ENCODE measurements at regions not wholly inside any gene's neighbourhood (a gene's known extent, or its start where the extent isn't known, plus 50 kb on each side); places are given as distances from the start of the nearest gene placed in this dataset.
"Not testable (repeated sequence)": the region's sequence is repeated elsewhere in the genome, so short reads cannot be mapped to it uniquely, and the experiment has no call there.

- DNase-seq, result no peak
- 33 to 42% methylated on average over 4 of the region's 4 CpGs for WGBS, 2 donors
- Histone ChIP-seq H3K4me3 (peak overlapping the region in 1 of 4 donors; percentile 20), H3K9me3 (no peaks in the 10 kb centered on the region), H3K27me3 (peaks cover 0 to 12% (median 0%) of the 10 kb centered on the region in 3 donors), H3K4me1 (peaks cover 0 to 12% (median 8%) of the 10 kb centered on the region in 4 donors), H3K36me3 (no peaks in the 10 kb centered on the region), H3K27ac (no peak overlapping the region)
- no peak for TF ChIP-seq POLR2AphosphoS5 (IDR thresholded peaks at IDR 0.05)
- no peak for TF ChIP-seq EP300 (IDR thresholded peaks at IDR 0.05)
- intact Hi-C loops (cut with DNase I), result no loop called here
Observed at GRCh38 chr10:128187788-128188185, 61.6 kb upstream of the MKI67 start.

DNA sequence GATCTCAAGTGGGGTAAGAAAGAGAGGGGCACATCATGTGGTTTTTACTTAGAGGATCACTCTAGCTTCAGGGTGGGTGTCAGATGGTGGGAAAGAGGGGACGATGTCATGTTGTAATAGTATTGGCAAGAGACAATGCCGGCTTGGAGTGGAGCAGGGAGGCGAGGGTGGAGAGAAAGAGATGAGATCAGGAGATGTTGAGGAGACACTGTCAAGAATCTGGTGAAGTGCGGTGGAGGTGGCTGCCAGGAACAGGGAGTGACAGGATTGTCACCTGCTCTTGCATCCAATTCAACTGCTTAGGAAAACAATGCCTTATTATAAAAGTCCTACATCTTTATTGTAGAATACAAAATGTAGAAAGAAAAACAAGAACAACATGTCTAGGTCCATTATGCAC, 63.0 kb upstream of the MKI67 start:
- Histone ChIP-seq H3K36me3 (no peaks in the 10 kb centered on the region), H3K27ac (no peak overlapping the region), H3K9me3 (no peaks in the 10 kb centered on the region), H3K27me3 (peaks cover 0 to 12% (median 0%) of the 10 kb centered on the region in 3 donors), H3K4me3 (no peak overlapping the region), H3K4me1 (peaks cover 0 to 12% (median 8%) of the 10 kb centered on the region in 4 donors)
- intact Hi-C loops (cut with DNase I), result no loop called here
- 59 to 89% methylated on average over 4 of the region's 4 CpGs for WGBS, 2 donors
- DNase-seq, result no peak
- TF ChIP-seq, protein P1, sequence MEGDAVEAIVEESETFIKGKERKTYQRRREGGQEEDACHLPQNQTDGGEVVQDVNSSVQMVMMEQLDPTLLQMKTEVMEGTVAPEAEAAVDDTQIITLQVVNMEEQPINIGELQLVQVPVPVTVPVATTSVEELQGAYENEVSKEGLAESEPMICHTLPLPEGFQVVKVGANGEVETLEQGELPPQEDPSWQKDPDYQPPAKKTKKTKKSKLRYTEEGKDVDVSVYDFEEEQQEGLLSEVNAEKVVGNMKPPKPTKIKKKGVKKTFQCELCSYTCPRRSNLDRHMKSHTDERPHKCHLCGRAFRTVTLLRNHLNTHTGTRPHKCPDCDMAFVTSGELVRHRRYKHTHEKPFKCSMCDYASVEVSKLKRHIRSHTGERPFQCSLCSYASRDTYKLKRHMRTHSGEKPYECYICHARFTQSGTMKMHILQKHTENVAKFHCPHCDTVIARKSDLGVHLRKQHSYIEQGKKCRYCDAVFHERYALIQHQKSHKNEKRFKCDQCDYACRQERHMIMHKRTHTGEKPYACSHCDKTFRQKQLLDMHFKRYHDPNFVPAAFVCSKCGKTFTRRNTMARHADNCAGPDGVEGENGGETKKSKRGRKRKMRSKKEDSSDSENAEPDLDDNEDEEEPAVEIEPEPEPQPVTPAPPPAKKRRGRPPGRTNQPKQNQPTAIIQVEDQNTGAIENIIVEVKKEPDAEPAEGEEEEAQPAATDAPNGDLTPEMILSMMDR (IDR thresholded peaks at IDR 0.05), result no peak

DNA sequence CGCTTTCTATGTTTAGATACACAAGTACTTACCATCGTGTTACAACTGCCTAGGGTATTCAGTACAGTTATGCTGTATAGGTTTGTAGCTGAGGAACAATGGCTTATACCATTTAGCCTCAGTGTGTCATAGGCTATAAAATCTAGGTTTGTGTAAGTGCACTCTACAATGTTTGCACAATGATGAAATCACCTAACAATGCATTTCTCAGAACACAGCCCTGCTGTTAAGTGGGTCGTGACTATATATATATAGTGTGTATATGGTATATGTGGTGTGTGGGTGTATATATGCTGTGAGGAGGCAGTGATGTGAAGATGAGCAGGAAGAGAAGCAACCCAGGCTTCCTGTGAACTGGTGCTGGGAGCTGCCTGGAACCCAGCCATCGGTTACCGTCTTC, 65.6 kb upstream of the MKI67 start:
- 10 to 50% methylated on average over 5 of the region's 5 CpGs for WGBS, 2 donors
- H3K4me1 ChIP-seq, result peaks cover 0 to 12% (median 8%) of the 10 kb centered on the region in 4 donors
- DNase-seq, result no peak
- no peak overlapping the region for H3K27ac ChIP-seq
- H3K36me3 ChIP-seq, result no peaks in the 10 kb centered on the region
- intact Hi-C loops (cut with DNase I), result no loop called here
- H3K27me3 ChIP-seq, result peaks cover 0 to 12% (median 0%) of the 10 kb centered on the region in 3 donors
- TF ChIP-seq, protein P1 (IDR thresholded peaks at IDR 0.05), result no peak
- no peak for TF ChIP-seq POLR2AphosphoS5 (IDR thresholded peaks at IDR 0.05)
- no peak for TF ChIP-seq EP300 (IDR thresholded peaks at IDR 0.05)
- no peak for TF ChIP-seq POLR2A (IDR thresholded peaks at IDR 0.05)
- no peak overlapping the region for H3K4me3 ChIP-seq
- H3K9me3 ChIP-seq, result no peaks in the 10 kb centered on the region

GRCh38 chr10:128201826-128202225, 75.6 kb upstream of the MKI67 start:
- H3K36me3 ChIP-seq; intact Hi-C loops (cut with DNase I); H3K9me3 ChIP-seq; H3K4me1 ChIP-seq; H3K4me3 ChIP-seq; DNase-seq; H3K27me3 ChIP-seq; H3K27ac ChIP-seq: not testable (repeated sequence)
- WGBS, 2 donors, result 95 to 98% methylated on average over 2 of the region's 2 CpGs

- intact Hi-C loops (cut with DNase I), result no loop called here
- H3K4me3 ChIP-seq, result no peak overlapping the region
- no peaks in the 10 kb centered on the region for H3K9me3 ChIP-seq
- no peak for TF ChIP-seq EP300 (IDR thresholded peaks at IDR 0.05)
- TF ChIP-seq POLR2A (IDR thresholded peaks at IDR 0.05), result no peak
- no peak for TF ChIP-seq POLR2AphosphoS5 (IDR thresholded peaks at IDR 0.05)
- TF ChIP-seq, protein P1 (IDR thresholded peaks at IDR 0.05), result no peak
- no peak for DNase-seq
- H3K36me3 ChIP-seq, result no peaks in the 10 kb centered on the region
- no peaks in the 10 kb centered on the region for H3K4me1 ChIP-seq
- no peak overlapping the region for H3K27ac ChIP-seq
- H3K27me3 ChIP-seq, result peaks cover 0 to 8% (median 0%) of the 10 kb centered on the region in 3 donors
Observed at GRCh38 chr10:128203028-128203427, 76.8 kb upstream of the MKI67 start.

- H3K36me3 ChIP-seq; H3K4me1 ChIP-seq; H3K27ac ChIP-seq; H3K4me3 ChIP-seq; H3K27me3 ChIP-seq; H3K9me3 ChIP-seq; intact Hi-C loops (cut with DNase I); DNase-seq: not testable (repeated sequence)
- 86 to 93% methylated on average over 3 of the region's 3 CpGs for WGBS, 2 donors
Observed at GRCh38 chr10:128205591-128205990, 79.4 kb upstream of the MKI67 start.

Data from sigmoid colon (tissue), 6 donors.